Breast epithelium (tissue), 3 donors: ENCODE measurements at regions not wholly inside any gene's neighbourhood (a gene's known extent, or its start where the extent isn't known, plus 50 kb on each side); places are given as distances from the start of the nearest gene placed in this dataset.

ENCODE experiments used
- POLR2A ChIP-seq: fragments of 450-650 bp; IDR thresholded peaks from one replicate; pipeline ENCODE4 v1.6.1; 2016; ENCODE audit warnings: antibody characterized with exemption, mild to moderate bottlenecking, moderate library complexity
- POLR2AphosphoS5 ChIP-seq, 3 donors: sonication (generic); formaldehyde crosslinking; IDR thresholded peaks; one replicate each; pipeline ENCODE4 v1.6.1; 2017; ENCODE audit warnings: antibody characterized with exemption in 3 of 3
- TF ChIP-seq, protein P1 (sequence below), 3 donors: fragments of 450-650 bp; IDR thresholded peaks; one replicate each; pipeline ENCODE4 v1.5.1; 2016 to 2017; ENCODE audit warnings: antibody characterized with exemption in 3 of 3, mild to moderate bottlenecking in 3 of 3, moderate library complexity in 3 of 3

DNA sequence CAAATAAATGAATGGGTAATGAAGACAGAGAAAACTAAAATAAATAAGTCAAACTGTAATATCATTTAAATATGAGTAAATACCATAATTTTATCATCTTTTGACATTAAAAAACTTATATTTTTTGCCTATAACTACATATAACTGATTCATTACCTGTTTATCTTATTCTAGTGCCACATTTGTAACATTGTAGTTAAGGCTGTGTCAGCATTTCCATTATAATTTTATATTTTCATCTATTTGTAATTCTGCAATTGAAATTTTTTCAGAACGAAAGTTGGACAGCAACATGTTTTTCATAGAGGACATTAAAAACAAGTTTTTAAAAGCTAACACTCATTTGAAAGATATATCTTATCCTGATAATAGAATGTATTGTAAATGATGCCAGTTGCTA, 1286.5 kb downstream of the LRFN5 start:
- TF ChIP-seq, protein P1, sequence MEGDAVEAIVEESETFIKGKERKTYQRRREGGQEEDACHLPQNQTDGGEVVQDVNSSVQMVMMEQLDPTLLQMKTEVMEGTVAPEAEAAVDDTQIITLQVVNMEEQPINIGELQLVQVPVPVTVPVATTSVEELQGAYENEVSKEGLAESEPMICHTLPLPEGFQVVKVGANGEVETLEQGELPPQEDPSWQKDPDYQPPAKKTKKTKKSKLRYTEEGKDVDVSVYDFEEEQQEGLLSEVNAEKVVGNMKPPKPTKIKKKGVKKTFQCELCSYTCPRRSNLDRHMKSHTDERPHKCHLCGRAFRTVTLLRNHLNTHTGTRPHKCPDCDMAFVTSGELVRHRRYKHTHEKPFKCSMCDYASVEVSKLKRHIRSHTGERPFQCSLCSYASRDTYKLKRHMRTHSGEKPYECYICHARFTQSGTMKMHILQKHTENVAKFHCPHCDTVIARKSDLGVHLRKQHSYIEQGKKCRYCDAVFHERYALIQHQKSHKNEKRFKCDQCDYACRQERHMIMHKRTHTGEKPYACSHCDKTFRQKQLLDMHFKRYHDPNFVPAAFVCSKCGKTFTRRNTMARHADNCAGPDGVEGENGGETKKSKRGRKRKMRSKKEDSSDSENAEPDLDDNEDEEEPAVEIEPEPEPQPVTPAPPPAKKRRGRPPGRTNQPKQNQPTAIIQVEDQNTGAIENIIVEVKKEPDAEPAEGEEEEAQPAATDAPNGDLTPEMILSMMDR (IDR thresholded peaks at IDR 0.05): no peak
- no peak for TF ChIP-seq POLR2AphosphoS5 (IDR thresholded peaks at IDR 0.05)
- TF ChIP-seq POLR2A: no peak
